ENCODE measurements at regions not wholly inside any gene's neighbourhood (a gene's known extent, or its start where the extent isn't known, plus 50 kb on each side); places are given as distances from the start of the nearest gene placed in this dataset.

GRCh38 chr12:72869024-72869423 lies 596.9 kb downstream of the TRHDE start:
- DNase-seq (ENCODE audit: low spot score), result peak; percentile 5
- Histone ChIP-seq H3K4me3 (no peak overlapping the region), H2AFZ (no peak overlapping the region), H3K79me2 (no peaks in the 10 kb centered on the region), H3K4me2 (no peak overlapping the region), H3K9me3 (ENCODE audit: low read depth) (no peaks in the 10 kb centered on the region), H3K36me3 (replicated peaks; ENCODE audit: insufficient read depth, low read depth) (no peaks in the 10 kb centered on the region), H3K27me3 (no peaks in the 10 kb centered on the region), H3K27ac (no peak overlapping the region), H3K4me1 (ENCODE audit: insufficient read depth) (no peaks in the 10 kb centered on the region), H3K9me2 (replicated peaks; ENCODE audit: insufficient read depth) (no peaks in the 10 kb centered on the region), H4K20me1 (ENCODE audit: insufficient read depth, poor library complexity, severe bottlenecking) (no peaks in the 10 kb centered on the region)
- no peak for TF ChIP-seq EZH2phosphoT487 (IDR thresholded peaks at IDR 0.05; ENCODE audit: low read depth, severe bottlenecking, unreplicated experiment)
- no peak for TF ChIP-seq CTCF (IDR thresholded peaks at IDR 0.05; ENCODE audit: poor library complexity)
- no peak for TF ChIP-seq EZH2 (IDR thresholded peaks at IDR 0.05; ENCODE audit: borderline replicate concordance)
- 75% methylated on average over 6 of the region's 6 CpGs for WGBS (ENCODE audit: low lambda C conversion rate, missing lambda C conversion rate)

GRCh38 chr12:72872238-72872887 lies 600.2 kb downstream of the TRHDE start:
- 56% methylated on average over 5 of the region's 5 CpGs for WGBS (ENCODE audit: low lambda C conversion rate, missing lambda C conversion rate)
- no peaks in the 10 kb centered on the region for H3K9me3 ChIP-seq (ENCODE audit: low read depth)

GRCh38 chr12:72872996-72873395 lies 600.8 kb downstream of the TRHDE start:
- no peak for DNase-seq (ENCODE audit: low spot score)
- Histone ChIP-seq H3K9me3 (ENCODE audit: low read depth) (no peaks in the 10 kb centered on the region), H3K4me1 (ENCODE audit: insufficient read depth) (no peaks in the 10 kb centered on the region), H4K20me1 (ENCODE audit: insufficient read depth, poor library complexity, severe bottlenecking) (no peaks in the 10 kb centered on the region), H3K27me3 (no peaks in the 10 kb centered on the region), H3K79me2 (no peaks in the 10 kb centered on the region), H3K4me2 (no peak overlapping the region), H3K4me3 (no peak overlapping the region), H2AFZ (no peak overlapping the region), H3K9me2 (replicated peaks; ENCODE audit: insufficient read depth) (no peaks in the 10 kb centered on the region), H3K27ac (no peak overlapping the region), H3K36me3 (replicated peaks; ENCODE audit: insufficient read depth, low read depth) (no peaks in the 10 kb centered on the region)
- 83% methylated on average over 7 of the region's 7 CpGs for WGBS (ENCODE audit: low lambda C conversion rate, missing lambda C conversion rate)
- TF ChIP-seq EZH2phosphoT487 (IDR thresholded peaks at IDR 0.05; ENCODE audit: low read depth, severe bottlenecking, unreplicated experiment) (no peak), CTCF (IDR thresholded peaks at IDR 0.05; ENCODE audit: poor library complexity) (no peak), EZH2 (IDR thresholded peaks at IDR 0.05; ENCODE audit: borderline replicate concordance) (no peak)

More at GRCh38 chr12:72872238-72872887, 600.2 kb downstream of the TRHDE start:
- H3K27me3 ChIP-seq, result no peaks in the 10 kb centered on the region
- H3K4me3 ChIP-seq, result no peak overlapping the region
- H4K20me1 ChIP-seq (ENCODE audit: insufficient read depth, poor library complexity, severe bottlenecking), result no peaks in the 10 kb centered on the region
- no peak for DNase-seq (ENCODE audit: low spot score)
- H2AFZ ChIP-seq, result no peak overlapping the region
- no peak for TF ChIP-seq EZH2 (IDR thresholded peaks at IDR 0.05; ENCODE audit: borderline replicate concordance)
- no peak for TF ChIP-seq EZH2phosphoT487 (IDR thresholded peaks at IDR 0.05; ENCODE audit: low read depth, severe bottlenecking, unreplicated experiment)
- TF ChIP-seq CTCF (IDR thresholded peaks at IDR 0.05; ENCODE audit: poor library complexity), result no peak
- H3K9me2 ChIP-seq (replicated peaks; ENCODE audit: insufficient read depth), result no peaks in the 10 kb centered on the region
- no peaks in the 10 kb centered on the region for H3K36me3 ChIP-seq (replicated peaks; ENCODE audit: insufficient read depth, low read depth)
- no peak overlapping the region for H3K27ac ChIP-seq
- H3K4me1 ChIP-seq (ENCODE audit: insufficient read depth), result no peaks in the 10 kb centered on the region
- no peaks in the 10 kb centered on the region for H3K79me2 ChIP-seq
- H3K4me2 ChIP-seq, result no peak overlapping the region

Measured in hepatocyte (in vitro differentiated cells).